GM23338 (cell line): ENCODE measurements at regions not wholly inside any gene's neighbourhood (a gene's known extent, or its start where the extent isn't known, plus 50 kb on each side); places are given as distances from the start of the nearest gene placed in this dataset.

ENCODE experiments used
- ATAC-seq: fragments of 200-7000 bp; cut with Tn5 transposase; 3 replicates; pipeline ENCODE4 v1.9.1; 2020
- DNase-seq: peaks from one replicate; pipeline ENCODE4 v3.0.0-alpha.2; 2015; ENCODE audit warnings: low spot score
- H2AFZ ChIP-seq: fragments of 200-600 bp; sonication (generic); 2 replicates; pipeline ENCODE4 v1.8.0; 2016; ENCODE audit warnings: antibody characterized with exemption, mild to moderate bottlenecking, moderate library complexity
- H3F3A ChIP-seq: fragments of 200-600 bp; sonication (generic); replicated peaks from 2 replicates; pipeline ENCODE4 v1.8.0; 2017; ENCODE audit warnings: antibody characterized with exemption, mixed run types, low read depth
- H3K27ac ChIP-seq: fragments of 200-600 bp; sonication (generic); 2 replicates; pipeline ENCODE4 v1.6.1; 2016; ENCODE audit warnings: low read depth
- H3K27me3 ChIP-seq: fragments of 200-600 bp; sonication (generic); 2 replicates; pipeline ENCODE4 v1.8.0; 2016; ENCODE audit warnings: mild to moderate bottlenecking, mixed run types, moderate library complexity; ENCODE audit not compliant: insufficient read depth
- H3K36me3 ChIP-seq: fragments of 200-600 bp; sonication (generic); 2 replicates; pipeline ENCODE4 v1.8.0; 2016; ENCODE audit warnings: mild to moderate bottlenecking; ENCODE audit not compliant: insufficient read depth
- H3K4me1 ChIP-seq: fragments of 200-600 bp; sonication (generic); 2 replicates; pipeline ENCODE4 v1.8.0; 2016; ENCODE audit warnings: mild to moderate bottlenecking, moderate library complexity; ENCODE audit not compliant: insufficient read depth
- H3K4me2 ChIP-seq: fragments of 200-600 bp; sonication (generic); 2 replicates; pipeline ENCODE4 v1.7.1; 2017; ENCODE audit warnings: mixed run types
- H3K4me3 ChIP-seq: fragments of 200-600 bp; sonication (generic); 2 replicates; pipeline ENCODE4 v1.6.1; 2016; ENCODE audit warnings: mixed run types
- H3K79me2 ChIP-seq: fragments of 200-600 bp; sonication (generic); replicated peaks from 2 replicates; pipeline ENCODE4 v1.8.0; 2017; ENCODE audit warnings: mild to moderate bottlenecking; ENCODE audit not compliant: insufficient read depth
- H3K9me2 ChIP-seq: fragments of 200-600 bp; sonication (generic); 2 replicates; pipeline ENCODE4 v1.8.0; 2017; ENCODE audit not compliant: insufficient read depth
- H4K20me1 ChIP-seq: fragments of 200-600 bp; sonication (generic); replicated peaks from 2 replicates; pipeline ENCODE4 v1.8.0; 2017; ENCODE audit warnings: mild to moderate bottlenecking; ENCODE audit not compliant: insufficient read depth
- H3K27ac Mint-ChIP-seq: 2 replicates; pipeline ENCODE4 v1.8.0; 2020; ENCODE audit warnings: inconsistent platforms, mild to moderate bottlenecking, moderate library complexity, mixed read lengths
- H3K27me3 Mint-ChIP-seq: 3 replicates; pipeline ENCODE4 v1.8.0; 2022; ENCODE audit warnings: low read depth, mild to moderate bottlenecking, moderate library complexity, mixed read lengths, inconsistent platforms; ENCODE audit not compliant: insufficient read depth, poor library complexity
- H3K36me3 Mint-ChIP-seq: 3 replicates; pipeline ENCODE4 v1.8.0; 2021; ENCODE audit warnings: low read depth, mild to moderate bottlenecking, inconsistent platforms, moderate library complexity, mixed read lengths
- H3K4me1 Mint-ChIP-seq: 3 replicates; pipeline ENCODE4 v1.8.0; 2020; ENCODE audit warnings: mild to moderate bottlenecking, inconsistent platforms, mixed read lengths
- H3K4me3 Mint-ChIP-seq: 3 replicates; pipeline ENCODE4 v1.8.0; 2021; ENCODE audit warnings: moderate library complexity, mild to moderate bottlenecking, inconsistent platforms, mixed read lengths
- H3K9me3 Mint-ChIP-seq: 3 replicates; pipeline ENCODE4 v1.8.0; 2020; ENCODE audit warnings: moderate library complexity, mild to moderate bottlenecking, inconsistent platforms, mixed read lengths
- CREB1 ChIP-seq: fragments of 250-450 bp; sonication (Bioruptor Pico); IDR thresholded peaks from 2 replicates; pipeline ENCODE4 v1.5.0; 2020; ENCODE audit warnings: low read depth, mild to moderate bottlenecking, moderate library complexity
- ETS1 ChIP-seq: IDR thresholded peaks from 2 replicates; pipeline ENCODE4 v1.6.1; 2016; ENCODE audit warnings: antibody characterized with exemption
- EZH2 ChIP-seq: fragments of 200-600 bp; sonication (generic); IDR thresholded peaks from one replicate; pipeline ENCODE4 v1.8.0; 2017; ENCODE audit warnings: antibody characterized with exemption, mild to moderate bottlenecking, low read depth; ENCODE audit not compliant: unreplicated experiment
- JUNB ChIP-seq: IDR thresholded peaks from one replicate; pipeline ENCODE4 v1.6.1; 2016; ENCODE audit warnings: antibody characterized with exemption; ENCODE audit not compliant: unreplicated experiment
- NANOG ChIP-seq: IDR thresholded peaks from 2 replicates; pipeline ENCODE4 v1.6.1; 2016; ENCODE audit warnings: antibody characterized with exemption, borderline replicate concordance
- POLR2AphosphoS5 ChIP-seq: IDR thresholded peaks from 2 replicates; pipeline ENCODE4 v1.6.1; 2016; ENCODE audit warnings: antibody characterized with exemption, low read depth
- REST ChIP-seq: IDR thresholded peaks from one replicate; pipeline ENCODE4 v1.6.1; 2018; ENCODE audit warnings: antibody characterized with exemption; ENCODE audit not compliant: unreplicated experiment
- STAT1 ChIP-seq: IDR thresholded peaks from one replicate; pipeline ENCODE4 v1.6.1; 2016; ENCODE audit warnings: antibody characterized with exemption; ENCODE audit not compliant: unreplicated experiment
- ZNF114 ChIP-seq: fragments of 250-450 bp; sonication (Bioruptor Pico); IDR thresholded peaks from 2 replicates; pipeline ENCODE4 v1.5.0; 2020; ENCODE audit warnings: mild to moderate bottlenecking, moderate library complexity

- H3K27me3 Mint-ChIP-seq: peaks cover 2% of the 10 kb centered on the region
- H3K36me3 ChIP-seq: no peaks in the 10 kb centered on the region
- peaks cover 6% of the 10 kb centered on the region; the same call in 1 of the 2 replicates for H3K9me2 ChIP-seq
- no peak overlapping the region for H3K4me3 ChIP-seq
- H3K9me3 Mint-ChIP-seq: no peaks in the 10 kb centered on the region
- no peaks in the 10 kb centered on the region for H3K27me3 ChIP-seq
- H3F3A ChIP-seq: no peaks in the 10 kb centered on the region
- DNase-seq: peak; percentile 19
- no peaks in the 10 kb centered on the region for H4K20me1 ChIP-seq
- TF ChIP-seq REST: no peak
- TF ChIP-seq POLR2AphosphoS5: no peak
- H3K36me3 Mint-ChIP-seq: no peaks in the 10 kb centered on the region
- no peak for ATAC-seq
- no peak overlapping the region for H3K27ac Mint-ChIP-seq
- H3K4me2 ChIP-seq: no peak overlapping the region
- H2AFZ ChIP-seq: no peak overlapping the region; the same call in 1 of the 2 replicates
- H3K79me2 ChIP-seq: no peaks in the 10 kb centered on the region
- no peaks in the 10 kb centered on the region for H3K4me1 ChIP-seq
- H3K4me3 Mint-ChIP-seq: no peak overlapping the region
- no peaks in the 10 kb centered on the region for H3K4me1 Mint-ChIP-seq
- no peak overlapping the region for H3K27ac ChIP-seq
Observed at GRCh38 chr2:215711471-215712034, 275.7 kb upstream of the FN1 start.

GRCh38 chr2:215707608-215708007 is 271.7 kb upstream of the FN1 start:
- no peak overlapping the region for H3K27ac Mint-ChIP-seq
- Histone ChIP-seq H3K9me2 (peaks cover 2% of the 10 kb centered on the region; the same call in 1 of the 2 replicates), H4K20me1 (no peaks in the 10 kb centered on the region), H3K36me3 (no peaks in the 10 kb centered on the region), H3K4me1 (no peaks in the 10 kb centered on the region), H2AFZ (no peak overlapping the region), H3K27ac (no peak overlapping the region), H3K79me2 (no peaks in the 10 kb centered on the region), H3F3A (no peaks in the 10 kb centered on the region), H3K27me3 (no peaks in the 10 kb centered on the region), H3K4me3 (no peak overlapping the region), H3K4me2 (no peak overlapping the region)
- no peaks in the 10 kb centered on the region for H3K27me3 Mint-ChIP-seq
- H3K4me3 Mint-ChIP-seq: no peak overlapping the region
- no peak for ATAC-seq
- no peaks in the 10 kb centered on the region for H3K36me3 Mint-ChIP-seq
- no peaks in the 10 kb centered on the region for H3K4me1 Mint-ChIP-seq
- H3K9me3 Mint-ChIP-seq: no peaks in the 10 kb centered on the region
- no peak for DNase-seq
- TF ChIP-seq JUNB (no peak), EZH2 (no peak), REST (no peak), ETS1 (no peak), ZNF114 (CRISPR knock-in tag) (no peak), STAT1 (no peak), CREB1 (CRISPR knock-in tag) (no peak), NANOG (no peak)
